ENCODE measurements at regions not wholly inside any gene's neighbourhood (a gene's known extent, or its start where the extent isn't known, plus 50 kb on each side); places are given as distances from the start of the nearest gene placed in this dataset.

GRCh38 chr18:62660691-62661090 is 54.6 kb upstream of the PHLPP1 start:
- no peak overlapping the region for H3K4me3 ChIP-seq (ENCODE audit: low read depth, poor library complexity, severe bottlenecking)
- TF ChIP-seq POLR2A (IDR thresholded peaks at IDR 0.05): no peak
- WGBS, 2 donors: 83 to 84% methylated on average over 3 of the region's 3 CpGs
- DNase-seq (ENCODE audit: low spot score in 2 of 2): no peak
- intact Hi-C loops (cut with DNase I; ENCODE audit: low total_unique reads): no loop called here

- WGBS, 2 donors: 41 to 45% methylated on average over 5 of the region's 5 CpGs
- H3K4me3 ChIP-seq (ENCODE audit: low read depth, poor library complexity, severe bottlenecking): no peak overlapping the region
- DNase-seq (ENCODE audit: low spot score in 2 of 2): no peak
- no peak for TF ChIP-seq POLR2A (IDR thresholded peaks at IDR 0.05)
- no peak for TF ChIP-seq CTCF (IDR thresholded peaks at IDR 0.05)
- intact Hi-C loops (cut with DNase I; ENCODE audit: low total_unique reads): no loop called here
Measured at GRCh38 chr18:62663731-62664336, 51.5 kb upstream of the PHLPP1 start.

GRCh38 chr18:62664414-62664813 is 50.9 kb upstream of the PHLPP1 start:
- no peak for DNase-seq (ENCODE audit: low spot score in 2 of 2)
- intact Hi-C loops (cut with DNase I; ENCODE audit: low total_unique reads): no loop called here
- 81 to 91% methylated on average over 6 of the region's 6 CpGs for WGBS, 2 donors
- no peak for TF ChIP-seq CTCF (IDR thresholded peaks at IDR 0.05)
- no peak for TF ChIP-seq POLR2A (IDR thresholded peaks at IDR 0.05)
- no peak overlapping the region for H3K4me3 ChIP-seq (ENCODE audit: low read depth, poor library complexity, severe bottlenecking)

- intact Hi-C loops (cut with DNase I; ENCODE audit: low total_unique reads): no loop called here
- TF ChIP-seq POLR2A (IDR thresholded peaks at IDR 0.05) (no peak), CTCF (IDR thresholded peaks at IDR 0.05) (no peak)
- 95 to 99% methylated on average over 4 of the region's 4 CpGs for WGBS, 2 donors
- H3K4me3 ChIP-seq (ENCODE audit: low read depth, poor library complexity, severe bottlenecking): no peak overlapping the region
- no peak for DNase-seq (ENCODE audit: low spot score in 2 of 2)
Measured at GRCh38 chr18:62665188-62665587, 50.2 kb upstream of the PHLPP1 start.
